ENCODE measurements at regions not wholly inside any gene's neighbourhood (a gene's known extent, or its start where the extent isn't known, plus 50 kb on each side); places are given as distances from the start of the nearest gene placed in this dataset.

DNA sequence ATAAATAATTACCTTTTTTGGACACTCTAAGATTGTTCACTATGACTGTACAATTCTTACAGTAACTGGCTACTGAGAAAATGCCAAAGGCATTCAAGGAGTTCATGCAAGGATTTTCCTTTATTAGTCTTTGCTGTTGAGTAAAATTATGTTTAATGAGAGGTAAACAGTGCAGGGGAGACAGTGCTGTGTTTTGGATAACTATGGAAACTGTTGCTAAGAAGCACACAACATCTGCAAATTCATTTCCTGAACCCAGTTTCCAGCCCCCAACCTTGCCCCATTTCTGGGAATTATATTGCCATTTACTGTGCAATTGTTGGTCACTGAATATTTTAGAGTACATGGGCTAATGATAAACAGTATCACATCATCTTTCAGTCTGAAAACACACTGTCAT is 1005.8 kb downstream of the TRHDE start:
- TF ChIP-seq CTCF (optimal IDR thresholded peaks at IDR 0.05 in 1 of 3, IDR thresholded peaks at IDR 0.05 in 1 of 3, conservative IDR thresholded peaks at IDR 0.05 in 1 of 3; ENCODE audit: extremely low read depth in 1 of 3, insufficient read depth in 2 of 3, low read length in 3 of 3): no peak
- no peak for TF ChIP-seq EZH2 (IDR thresholded peaks at IDR 0.05; ENCODE audit: low read length)

All from keratinocyte (primary cell).